ENCODE measurements at regions not wholly inside any gene's neighbourhood (a gene's known extent, or its start where the extent isn't known, plus 50 kb on each side); places are given as distances from the start of the nearest gene placed in this dataset.

DNA sequence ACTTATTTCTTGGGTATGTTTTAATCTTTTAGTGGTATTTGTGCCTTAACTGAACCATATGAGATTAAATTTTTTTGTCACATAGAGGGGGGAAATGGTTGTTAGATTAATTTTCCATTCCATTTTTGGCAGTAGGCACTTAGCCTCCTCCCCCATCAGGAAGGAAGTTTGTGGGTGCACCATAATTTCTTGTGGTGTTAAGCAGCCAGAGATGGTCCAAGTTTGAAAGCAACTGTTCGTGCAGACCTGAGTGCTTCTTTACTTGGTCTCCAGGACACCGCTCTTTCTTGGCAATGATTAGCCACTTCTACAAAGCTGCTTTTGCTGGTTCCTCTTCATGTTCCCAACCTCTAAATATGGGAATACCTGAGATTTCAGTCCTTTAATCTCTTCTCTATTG lies 92.7 kb upstream of the RPL34 start:
- no peak for DNase-seq (ENCODE audit: low spot score)

DNA sequence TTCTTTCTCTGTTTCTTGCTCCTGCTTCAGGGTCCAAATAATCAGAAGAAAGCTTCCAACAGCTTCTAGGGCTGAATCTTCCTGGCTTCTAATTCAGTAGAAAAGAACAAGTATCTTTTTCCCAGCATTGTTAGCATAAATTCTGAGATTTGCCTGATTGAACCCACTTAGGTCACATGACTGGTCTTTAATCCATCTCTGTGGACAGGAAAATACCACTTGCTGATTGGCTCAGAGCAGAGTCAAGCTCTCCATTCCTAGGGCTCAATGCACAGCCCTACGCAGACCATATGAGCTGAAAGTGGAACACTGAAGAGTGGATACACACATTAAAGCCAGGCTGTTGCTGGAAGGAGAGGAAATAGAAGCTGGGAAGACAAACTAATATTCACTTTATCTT lies 99.6 kb upstream of the RPL34 start:
- DNase-seq (ENCODE audit: low spot score) = no peak

DNA sequence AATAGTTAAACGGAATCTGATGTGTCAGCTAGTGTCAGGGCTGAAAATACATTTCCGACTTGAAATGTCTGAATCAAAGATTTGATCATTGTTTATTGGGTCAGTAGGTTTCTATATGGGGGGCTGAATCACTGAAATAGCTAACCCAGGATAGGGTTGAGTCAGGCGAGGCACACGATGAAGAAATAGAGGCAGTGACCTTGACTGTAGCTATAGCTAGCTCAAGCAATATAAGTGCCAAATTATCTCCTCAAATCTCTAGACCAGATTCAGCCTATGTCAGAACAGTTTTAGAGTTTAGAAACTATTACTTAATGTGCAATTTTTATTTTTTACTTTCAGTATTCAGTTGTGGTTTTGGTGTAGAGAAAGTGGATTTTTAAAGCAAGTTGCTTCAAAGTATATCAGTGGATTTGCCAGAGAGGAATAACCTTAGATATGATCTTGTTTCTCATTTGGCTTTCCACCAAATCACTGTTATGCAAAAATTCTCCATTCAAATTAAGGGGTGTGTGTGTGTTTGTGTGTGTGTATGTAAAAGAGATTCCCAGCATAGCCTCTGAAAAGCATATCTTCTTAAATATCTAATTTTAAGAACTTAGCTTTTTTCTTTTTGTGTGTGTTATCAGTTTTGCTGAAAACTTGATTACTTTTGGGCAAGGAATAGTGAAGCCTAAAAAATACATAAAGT lies 100.3 kb upstream of the RPL34 start:
- DNase-seq (ENCODE audit: low spot score) = no peak

DNA sequence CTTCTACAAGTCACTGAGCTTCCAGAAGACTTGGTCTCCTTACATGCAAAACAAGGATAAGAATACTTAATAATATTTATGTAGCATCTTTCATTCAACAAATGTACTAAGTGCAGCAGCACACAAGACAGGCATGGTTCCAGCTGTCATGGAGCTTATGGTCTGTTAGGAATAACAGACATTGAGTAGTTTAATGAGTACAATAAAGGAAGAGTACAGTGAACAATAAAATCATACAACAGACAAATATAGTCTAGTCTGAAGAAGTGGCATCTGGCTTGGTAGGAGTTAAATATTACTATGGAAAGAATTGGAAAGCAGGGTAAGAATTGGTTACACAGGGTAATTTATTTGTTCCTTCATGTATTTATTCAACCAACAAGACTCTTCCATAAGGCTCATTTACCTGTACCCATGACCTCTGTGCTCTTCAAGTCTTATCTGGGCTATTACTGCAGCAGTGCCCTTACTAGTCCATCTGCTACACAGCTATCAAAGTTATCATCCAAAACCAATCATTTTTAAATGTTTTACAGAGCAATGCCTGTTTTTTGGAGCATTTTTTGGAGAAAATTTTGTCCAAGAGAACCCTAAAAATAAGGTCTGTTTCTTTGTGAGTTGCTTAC lies 101.1 kb upstream of the RPL34 start:
- DNase-seq (ENCODE audit: low spot score) = no peak

DNA sequence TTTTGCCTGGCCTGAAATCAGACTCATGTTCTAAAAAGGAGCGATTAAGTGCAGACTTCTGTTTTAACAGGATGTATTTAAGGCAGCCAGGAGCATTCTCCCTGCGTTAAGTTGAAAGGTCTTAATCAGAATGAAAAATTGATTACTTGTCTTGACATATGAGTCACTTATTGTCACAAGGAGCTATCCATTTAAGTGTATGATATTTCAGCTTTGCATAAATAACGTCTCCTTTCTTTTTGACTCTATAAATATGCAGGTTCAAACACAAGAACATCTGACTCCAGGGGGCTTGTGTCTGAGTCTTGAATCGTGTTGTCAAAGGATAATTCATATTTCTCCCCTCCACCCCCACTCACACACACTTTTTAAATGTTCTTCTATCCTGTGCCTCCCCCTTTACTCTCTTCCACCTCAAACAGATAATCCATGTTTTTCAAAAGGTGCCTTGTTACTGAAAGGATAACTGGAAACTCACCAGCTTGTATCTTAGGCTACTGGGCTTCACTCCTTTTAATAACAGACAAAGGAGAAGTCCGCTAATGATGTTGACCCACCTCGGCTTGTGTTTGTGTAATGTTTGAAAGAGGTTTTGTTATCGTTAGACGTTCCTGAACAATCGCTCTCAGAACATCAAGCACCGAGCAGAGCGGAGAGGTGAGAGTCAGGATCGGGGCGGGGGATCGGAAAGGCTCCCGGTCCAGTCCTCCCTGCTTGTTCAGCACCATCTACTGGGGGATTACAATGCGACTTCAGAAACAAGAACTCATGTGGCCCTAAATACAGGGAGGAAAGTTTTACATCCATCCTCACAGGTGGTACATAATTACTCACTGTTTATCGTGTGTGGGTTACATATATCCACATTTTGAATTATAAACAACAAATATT lies 107.5 kb upstream of the RPL34 start:
- peak; percentile 69 for DNase-seq (ENCODE audit: low spot score)

DNA sequence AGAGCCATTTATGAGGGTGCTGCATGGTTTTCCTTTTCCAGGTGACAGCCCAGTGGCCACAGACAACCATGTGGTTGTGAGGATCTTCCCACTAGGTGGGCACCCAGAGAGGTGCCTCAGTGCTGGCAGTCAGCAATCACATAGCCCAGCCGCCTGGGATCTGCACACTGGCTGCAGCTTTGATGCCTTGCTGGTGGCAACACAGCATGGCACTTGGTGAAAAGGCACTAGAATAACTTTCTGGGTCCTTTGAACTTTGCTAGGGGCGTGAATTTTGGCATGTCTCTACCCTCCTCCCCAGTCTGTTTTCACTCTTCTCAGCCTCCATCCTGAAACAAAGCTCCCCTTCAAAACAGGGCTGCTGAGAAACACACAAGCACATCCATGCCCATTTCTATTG lies 108.8 kb upstream of the RPL34 start:
- no peak for DNase-seq (ENCODE audit: low spot score)

DNA sequence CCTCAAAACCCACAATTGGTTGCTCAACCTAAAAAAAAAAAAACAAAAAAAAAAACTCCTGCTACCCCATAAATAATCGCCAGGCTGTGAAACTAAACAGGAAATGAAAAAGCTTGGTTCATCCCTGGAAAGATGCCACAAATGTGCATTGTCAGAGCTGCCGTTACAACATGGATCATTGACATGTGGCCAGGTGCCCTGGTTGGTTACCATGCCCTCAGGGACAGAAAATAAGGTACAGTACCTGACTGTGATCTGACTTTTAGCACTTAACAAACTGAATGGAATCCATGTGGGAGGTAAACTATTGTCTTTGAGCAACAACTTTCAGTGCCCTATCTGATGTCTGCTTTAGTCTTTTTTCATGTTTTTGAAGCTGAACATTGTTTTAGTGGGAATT lies 118.0 kb upstream of the RPL34 start:
- DNase-seq (ENCODE audit: low spot score) = no peak

DNA sequence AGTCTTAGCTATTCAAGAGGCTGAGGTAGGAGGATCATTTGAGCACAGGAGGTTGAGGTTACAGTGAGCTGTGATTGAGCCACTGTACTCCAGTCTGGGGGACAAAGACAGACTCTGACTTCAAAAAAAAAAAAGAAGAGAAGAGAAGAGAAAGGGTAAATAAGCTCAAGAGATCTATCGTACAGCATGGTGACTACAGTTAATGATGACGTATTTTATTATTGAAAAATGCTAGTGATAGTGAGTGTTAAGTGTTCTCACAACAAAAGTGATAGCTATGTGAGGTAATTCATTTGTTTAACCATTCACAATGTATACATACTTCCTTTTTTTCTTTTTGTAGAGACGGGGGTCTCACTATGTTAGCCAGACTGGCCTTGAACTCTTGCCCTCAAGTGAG lies 121.5 kb upstream of the RPL34 start:
- no peak for DNase-seq (ENCODE audit: low spot score)

DNA sequence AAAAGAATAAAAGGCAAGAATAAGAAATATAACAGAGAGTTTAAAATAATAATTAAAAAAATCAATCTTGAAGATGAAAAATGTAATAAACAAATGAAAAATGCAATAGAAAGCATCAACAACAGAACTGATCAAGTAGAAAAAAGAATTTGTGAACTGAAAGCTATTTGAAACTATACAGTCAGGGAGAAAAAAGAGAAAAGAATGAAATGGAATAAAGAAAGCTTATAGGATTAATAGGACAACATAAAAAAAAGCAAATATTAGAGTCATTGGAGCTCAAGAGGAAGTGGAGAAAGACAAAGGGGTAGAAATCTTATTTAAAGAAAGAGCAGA lies 126.8 kb upstream of the RPL34 start:
- DNase-seq (ENCODE audit: low spot score) = no peak

DNA sequence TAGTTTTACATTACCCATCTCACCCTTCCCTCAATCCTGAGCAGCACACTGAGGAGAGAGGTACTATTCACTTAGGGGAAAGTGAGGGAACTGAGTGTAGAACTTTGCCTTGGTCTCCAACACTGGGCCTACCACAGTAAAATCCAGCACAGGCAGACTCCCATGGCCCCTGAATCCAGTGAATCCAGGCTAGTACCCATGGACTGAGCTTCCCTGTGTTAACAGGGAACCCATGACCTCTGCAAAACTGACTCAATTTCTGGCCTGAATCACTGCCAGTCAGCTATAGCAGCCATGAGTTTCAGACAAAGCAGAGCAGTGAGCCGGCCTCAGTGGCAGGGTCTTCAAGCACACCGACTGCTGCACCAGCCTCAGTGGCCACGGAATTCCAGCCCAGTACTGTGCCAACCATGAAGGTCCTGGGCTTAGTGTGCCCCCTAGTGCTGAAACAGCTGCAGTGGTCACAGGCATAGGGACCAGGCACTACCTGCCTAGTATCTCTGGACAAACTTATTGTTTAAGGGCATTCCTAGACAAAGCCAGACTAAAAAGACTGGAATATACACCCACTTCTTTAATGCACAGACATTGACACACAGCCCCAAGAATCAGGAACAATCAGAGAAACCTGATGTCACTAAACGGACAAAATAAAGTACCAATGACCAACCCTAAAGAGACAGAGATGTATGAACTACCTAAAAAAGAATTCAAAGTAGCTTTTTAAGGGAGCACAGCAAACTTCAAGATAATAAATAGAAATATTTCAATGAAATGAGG lies 127.4 kb upstream of the RPL34 start:
- DNase-seq (ENCODE audit: low spot score) = peak; percentile 63

DNA sequence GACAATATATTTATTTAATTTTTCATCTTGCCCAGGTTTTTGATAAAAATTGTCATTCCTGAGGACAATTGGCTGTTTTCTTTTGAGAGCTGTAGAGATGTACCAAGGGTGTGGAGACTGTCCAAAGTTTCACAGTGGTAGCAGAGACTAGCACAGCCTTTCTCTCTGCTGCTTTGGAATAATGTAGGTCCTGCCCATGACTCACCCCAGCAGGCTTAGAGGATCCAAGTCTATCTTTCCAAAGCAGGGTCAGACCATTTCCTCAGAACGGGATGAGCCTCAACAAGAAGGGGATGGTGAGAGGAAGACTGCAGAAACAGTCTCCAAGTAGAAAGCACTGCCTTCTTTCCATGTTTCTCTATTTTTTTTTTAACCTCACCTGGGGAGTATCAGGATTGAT lies 131.5 kb upstream of the RPL34 start:
- DNase-seq (ENCODE audit: low spot score) = no peak

DNA sequence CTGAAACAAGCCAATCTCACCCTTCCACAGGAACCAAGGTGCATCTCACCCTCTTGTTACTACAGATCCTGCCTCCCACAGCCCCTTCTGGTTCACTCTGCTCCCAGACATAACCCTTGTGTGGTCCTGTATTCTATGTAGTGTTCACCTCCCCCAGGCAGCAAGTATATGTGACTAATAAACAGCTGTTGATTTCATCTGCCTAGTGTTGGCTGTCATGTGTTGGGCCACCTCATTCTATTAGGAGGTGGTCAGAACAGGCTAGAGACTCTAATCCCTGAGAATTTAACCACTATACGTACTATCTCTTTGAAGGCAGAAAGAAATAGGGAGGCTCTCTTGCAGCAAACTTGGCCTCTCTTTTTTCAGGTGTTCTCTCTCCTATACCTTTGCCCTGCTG lies 134.3 kb upstream of the RPL34 start:
- no peak for DNase-seq (ENCODE audit: low spot score)

DNA sequence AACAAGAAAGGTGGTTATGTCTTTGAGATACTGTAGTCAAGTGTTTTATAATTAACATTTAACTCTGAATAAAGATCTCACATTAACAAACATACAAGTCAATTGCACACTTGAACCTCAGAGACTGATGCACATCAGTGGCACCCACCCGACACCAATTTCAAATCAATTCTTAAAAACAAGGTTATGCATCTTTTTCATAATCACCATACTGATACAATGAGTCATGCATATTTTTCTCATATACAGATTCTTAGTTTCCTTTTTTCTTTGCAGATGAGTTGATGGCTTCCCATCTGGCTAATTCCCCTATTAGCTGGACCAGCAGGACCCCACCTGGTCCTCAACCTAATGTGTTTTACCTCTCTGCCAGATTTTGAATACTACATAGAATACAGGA lies 136.2 kb upstream of the RPL34 start:
- DNase-seq (ENCODE audit: low spot score) = no peak

DNA sequence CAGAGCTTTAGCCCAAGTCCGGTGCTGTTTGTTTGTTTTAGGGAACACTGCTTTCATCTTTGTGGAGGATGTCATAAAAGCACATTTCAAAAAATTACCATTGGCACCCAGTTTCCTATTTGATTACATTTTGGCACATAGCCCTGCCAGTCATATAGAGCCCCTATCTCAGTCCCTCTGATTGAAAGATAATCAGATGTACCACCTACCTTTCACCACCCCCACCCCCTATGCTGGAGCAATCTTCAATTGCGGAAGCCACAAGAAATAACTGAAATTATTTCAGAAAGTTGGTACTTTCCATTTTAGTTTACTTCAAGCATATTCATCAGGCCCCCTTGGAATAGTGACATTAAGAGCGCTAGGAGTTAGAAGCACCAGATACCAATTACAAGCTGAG lies 136.7 kb upstream of the RPL34 start:
- no peak for DNase-seq (ENCODE audit: low spot score)

DNA sequence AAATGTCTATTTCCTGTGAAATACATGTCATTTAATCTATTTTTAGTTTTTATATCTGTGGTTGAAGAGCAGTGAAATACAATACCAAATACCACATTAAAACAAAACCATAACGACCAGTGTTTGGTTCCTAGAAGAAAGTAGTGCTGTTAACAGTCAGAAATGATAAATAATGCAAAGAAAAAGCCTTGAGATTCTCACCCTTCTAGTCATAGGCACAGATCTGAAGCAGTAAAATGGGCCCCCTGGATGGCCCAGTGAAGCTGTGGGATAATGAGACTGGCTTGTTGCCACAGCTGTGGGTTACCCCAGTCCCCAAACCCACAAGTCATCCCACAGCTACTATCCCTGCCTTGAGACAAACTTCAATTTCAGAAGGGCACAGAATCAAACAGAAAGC lies 137.3 kb upstream of the RPL34 start:
- DNase-seq (ENCODE audit: low spot score) = no peak

DNA sequence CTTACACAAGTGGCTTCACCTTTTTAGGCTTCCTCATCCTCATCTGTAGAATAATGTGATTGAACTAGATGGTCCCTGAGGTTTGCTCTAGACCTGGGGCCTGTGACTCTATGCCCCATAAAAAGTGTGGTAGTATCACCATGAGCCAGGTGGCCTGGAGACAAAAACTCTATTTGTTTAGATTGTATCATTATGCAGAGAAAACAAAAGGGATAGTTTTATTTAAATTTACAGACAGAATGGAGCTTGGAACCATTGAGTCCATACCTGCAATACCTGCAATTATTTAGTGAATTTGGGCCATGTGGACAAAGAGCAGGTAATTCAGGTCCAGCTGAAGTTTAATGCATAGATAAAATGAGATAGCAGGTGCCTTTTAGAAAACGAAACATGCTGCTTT lies 139.5 kb upstream of the RPL34 start:
- no peak for DNase-seq (ENCODE audit: low spot score)

DNA sequence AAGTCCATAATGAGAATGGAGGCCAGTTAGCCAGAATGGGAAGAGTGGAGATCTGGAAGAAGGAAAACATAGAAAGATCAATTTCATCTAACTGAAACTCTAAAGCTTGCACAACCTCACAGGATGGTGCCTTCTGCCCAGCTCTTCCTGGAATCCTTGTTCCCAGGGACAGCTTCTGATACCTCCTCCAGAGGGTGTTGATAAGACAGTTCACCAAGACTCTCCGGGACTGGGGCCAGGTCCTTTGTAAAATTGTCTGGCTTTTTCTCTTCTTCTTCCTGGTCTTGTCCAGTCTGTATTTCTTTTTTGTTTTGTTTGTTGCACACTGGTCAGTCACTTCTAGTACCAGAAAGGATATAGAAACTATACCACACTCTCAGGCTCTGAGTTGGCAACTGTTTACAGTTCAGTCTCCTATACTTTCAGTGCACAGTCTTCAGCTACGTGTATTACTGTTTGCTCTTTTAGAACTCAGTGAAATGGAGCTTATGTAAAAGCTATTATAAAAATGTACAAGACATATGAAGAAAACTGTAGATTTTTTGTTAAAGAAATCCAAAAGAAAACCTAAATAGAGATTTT lies 142.8 kb upstream of the RPL34 start:
- no peak for DNase-seq (ENCODE audit: low spot score)

DNA sequence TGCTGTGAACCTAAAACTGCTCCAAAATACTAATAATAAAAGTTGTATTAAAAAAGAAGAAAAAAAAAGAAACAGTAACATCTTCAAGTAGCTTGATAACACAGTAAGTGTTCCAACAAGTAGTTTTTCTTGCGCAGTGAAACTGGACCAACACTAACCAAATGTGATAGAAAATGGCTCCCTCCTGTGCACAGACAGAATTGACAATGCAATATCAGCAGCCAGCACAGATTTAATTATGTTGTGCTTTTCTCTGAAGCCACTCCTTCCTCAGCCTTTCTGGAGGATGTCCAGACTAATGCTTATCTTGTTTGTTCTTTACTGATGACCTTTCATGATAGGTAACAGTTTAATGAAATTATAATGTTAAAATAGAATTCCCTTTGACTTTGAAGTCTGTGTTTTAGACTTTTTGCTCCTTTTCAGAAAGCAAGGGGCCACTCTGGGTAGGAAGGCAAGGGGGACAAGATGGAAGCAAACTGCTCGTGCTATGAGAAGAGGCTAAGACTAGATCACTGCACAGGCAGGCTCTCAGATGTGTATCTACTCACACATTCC lies 147.1 kb upstream of the RPL34 start:
- DNase-seq (ENCODE audit: low spot score) = no peak

DNA sequence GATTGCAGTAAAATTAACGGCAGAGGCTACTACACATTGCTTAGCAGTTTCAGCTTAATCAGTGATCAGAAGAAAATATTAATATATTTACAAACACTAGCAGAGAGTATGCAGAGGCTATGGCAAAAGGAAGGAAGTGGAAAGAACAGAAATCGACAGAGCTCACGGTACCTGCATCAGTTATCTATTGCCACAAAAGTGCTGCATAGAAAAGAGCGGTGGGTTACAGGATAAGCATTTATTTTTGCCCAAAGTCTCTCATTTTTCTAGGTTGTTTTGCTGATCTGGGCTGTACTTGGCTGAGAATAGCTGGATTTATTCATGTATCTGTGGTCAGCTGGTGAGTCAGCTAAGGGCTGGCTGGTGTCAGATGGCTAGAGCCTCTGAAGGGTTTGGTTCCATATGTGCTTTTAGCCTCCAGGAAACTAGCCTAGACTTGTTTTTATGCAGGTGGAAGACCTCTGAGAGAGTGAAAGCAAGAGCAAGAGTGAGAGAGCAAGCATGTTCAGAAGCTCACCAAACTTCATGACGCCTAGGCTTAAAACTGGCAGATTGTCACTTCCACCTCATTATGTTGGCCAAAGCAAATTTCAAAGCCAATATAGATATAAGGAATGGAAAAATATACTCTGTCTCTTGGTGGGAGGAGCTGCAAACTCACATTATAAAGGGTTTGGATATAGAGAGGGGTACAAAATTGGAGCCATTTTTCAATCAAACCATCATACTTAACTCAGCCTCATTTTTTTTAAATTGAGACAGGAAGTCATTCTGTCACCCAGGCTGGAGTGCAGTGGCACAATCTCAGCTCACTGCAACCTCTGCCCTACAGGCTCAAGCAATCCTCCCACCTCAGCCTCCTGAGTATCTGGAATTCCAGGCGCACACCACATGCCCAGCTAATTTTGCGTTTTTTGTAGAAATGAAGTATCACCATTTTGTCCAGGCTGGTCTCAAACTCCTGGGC lies 153.2 kb upstream of the RPL34 start:
- no peak for DNase-seq (ENCODE audit: low spot score)

DNA sequence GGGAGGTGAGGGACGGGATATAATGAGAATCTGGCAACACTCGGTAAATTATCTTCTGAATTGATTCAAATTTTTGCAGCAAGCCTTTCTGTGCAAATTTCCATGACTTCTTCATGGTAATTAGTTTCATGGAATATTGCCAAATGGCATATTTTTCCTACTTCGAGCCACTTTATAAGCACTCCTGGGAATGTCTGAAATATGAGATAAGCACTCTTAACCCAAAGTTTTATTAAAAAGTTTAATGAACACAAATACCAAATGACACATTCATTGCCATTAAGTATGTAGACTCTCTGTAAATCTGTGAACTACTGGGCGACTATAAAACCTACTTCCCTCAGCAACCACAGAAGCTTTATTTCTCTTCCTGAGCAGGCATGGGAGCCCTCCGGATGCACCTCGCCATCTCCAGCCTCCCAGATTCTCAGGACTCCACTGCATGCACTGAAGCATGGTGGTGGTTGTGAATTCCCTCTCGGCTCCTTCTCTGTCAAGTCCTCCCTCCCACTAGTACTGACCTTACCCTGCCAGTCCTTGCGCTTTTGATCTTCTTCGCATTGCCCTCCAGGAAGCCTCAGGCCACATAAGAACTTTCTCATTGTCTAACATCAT lies 154.4 kb upstream of the RPL34 start:
- DNase-seq (ENCODE audit: low spot score) = no peak

Measured in ecto neural progenitor cell (in vitro differentiated cells).